Activated CD4-positive, alpha-beta T cell treated with anti-CD3 and anti-CD28 coated beads, Interleukin-2, amount 10 ng/mL, durations not matched to agents 24 days and 14 days (primary cell): ENCODE measurements at regions not wholly inside any gene's neighbourhood (a gene's known extent, or its start where the extent isn't known, plus 50 kb on each side); places are given as distances from the start of the nearest gene placed in this dataset.

Experiments
- DNase-seq: peaks from one replicate; pipeline ENCODE4 v3.0.0; 2022
- H3K27ac Mint-ChIP-seq: one replicate; pipeline ENCODE4 v1.8.0; 2022; ENCODE audit warnings: mild to moderate bottlenecking, mixed read lengths
- H3K27me3 Mint-ChIP-seq: one replicate; pipeline ENCODE4 v1.8.0; 2022; ENCODE audit warnings: mixed read lengths
- H3K36me3 Mint-ChIP-seq: one replicate; pipeline ENCODE4 v1.8.0; 2022; ENCODE audit warnings: low read depth, mild to moderate bottlenecking, mixed read lengths
- H3K4me1 Mint-ChIP-seq: one replicate; pipeline ENCODE4 v1.8.0; 2021; ENCODE audit warnings: mixed read lengths
- H3K4me3 Mint-ChIP-seq: one replicate; pipeline ENCODE4 v1.8.0; 2022; ENCODE audit warnings: mild to moderate bottlenecking, moderate library complexity, mixed read lengths
- H3K9me3 Mint-ChIP-seq: one replicate; pipeline ENCODE4 v1.8.0; 2021; ENCODE audit warnings: mixed read lengths
- intact Hi-C: fragments of 100-400 bp; cut with micrococcal nuclease; formaldehyde crosslinking; loops from one replicate; pipeline ENCODE4 v1.15.1; 2023

- Mint-ChIP-seq H3K9me3 (no peaks in the 10 kb centered on the region), H3K36me3 (no peaks in the 10 kb centered on the region), H3K4me1 (peaks cover 16% of the 10 kb centered on the region), H3K27me3 (peaks cover 5% of the 10 kb centered on the region), H3K4me3 (peak overlapping the region; percentile 19), H3K27ac (peak overlapping the region; percentile 22)
- no peak for DNase-seq
- intact Hi-C loops = loop anchor here (5.0 kb wide), 1 partner anchor 42 kb away; no protein-coding TSS in a partner anchor
Observed at GRCh38 chr14:21964180-21964579, 290.6 kb upstream of the OR4E1 start.

GRCh38 chr14:21960636-21961035, 287.0 kb upstream of the OR4E1 start:
- peaks cover 16% of the 10 kb centered on the region for H3K4me1 Mint-ChIP-seq
- H3K9me3 Mint-ChIP-seq = peaks cover 4% of the 10 kb centered on the region
- intact Hi-C loops = loop anchor here (5.0 kb wide), 1 partner anchor 38 kb away; no protein-coding TSS in a partner anchor
- H3K4me3 Mint-ChIP-seq = no peak overlapping the region
- H3K27me3 Mint-ChIP-seq = peaks cover 9% of the 10 kb centered on the region
- H3K27ac Mint-ChIP-seq = no peak overlapping the region
- no peaks in the 10 kb centered on the region for H3K36me3 Mint-ChIP-seq
- no peak for DNase-seq

- intact Hi-C loops = loop anchor here (5.0 kb wide), 1 partner anchor 35 kb away; no protein-coding TSS in a partner anchor
- no peak for DNase-seq
- H3K27me3 Mint-ChIP-seq = peaks cover 36% of the 10 kb centered on the region
- no peaks in the 10 kb centered on the region for H3K9me3 Mint-ChIP-seq
- H3K4me3 Mint-ChIP-seq = peak overlapping the region; percentile 83
- H3K27ac Mint-ChIP-seq = peak overlapping the region; percentile 83
- no peaks in the 10 kb centered on the region for H3K36me3 Mint-ChIP-seq
- peaks cover 19% of the 10 kb centered on the region for H3K4me1 Mint-ChIP-seq
Observed at GRCh38 chr14:21941885-21942284, 268.3 kb upstream of the OR4E1 start.

GRCh38 chr14:21940887-21941856, 267.6 kb upstream of the OR4E1 start:
- intact Hi-C loops = loop anchor here (5.0 kb wide), 1 partner anchor 36 kb away; no protein-coding TSS in a partner anchor
- Mint-ChIP-seq H3K27ac (peak overlapping the region; percentile 83), H3K36me3 (no peaks in the 10 kb centered on the region), H3K9me3 (no peaks in the 10 kb centered on the region), H3K4me3 (peak overlapping the region; percentile 83), H3K4me1 (peaks cover 19% of the 10 kb centered on the region), H3K27me3 (peaks cover 34% of the 10 kb centered on the region)
- DNase-seq = peak; percentile 76

GRCh38 chr14:21939836-21940235, 266.2 kb upstream of the OR4E1 start:
- intact Hi-C loops = loop anchor here (5.0 kb wide), 1 partner anchor 37 kb away; no protein-coding TSS in a partner anchor
- Mint-ChIP-seq H3K9me3 (no peaks in the 10 kb centered on the region), H3K4me3 (no peak overlapping the region), H3K4me1 (peaks cover 19% of the 10 kb centered on the region), H3K27ac (no peak overlapping the region), H3K27me3 (peaks cover 28% of the 10 kb centered on the region), H3K36me3 (no peaks in the 10 kb centered on the region)
- no peak for DNase-seq

GRCh38 chr14:21937996-21938395, 264.4 kb upstream of the OR4E1 start:
- H3K4me3 Mint-ChIP-seq = no peak overlapping the region
- intact Hi-C loops = no loop called here
- peaks cover 20% of the 10 kb centered on the region for H3K27me3 Mint-ChIP-seq
- no peaks in the 10 kb centered on the region for H3K36me3 Mint-ChIP-seq
- H3K4me1 Mint-ChIP-seq = peaks cover 19% of the 10 kb centered on the region
- H3K9me3 Mint-ChIP-seq = no peaks in the 10 kb centered on the region
- no peak for DNase-seq
- H3K27ac Mint-ChIP-seq = no peak overlapping the region

- H3K4me1 Mint-ChIP-seq = peaks cover 5% of the 10 kb centered on the region
- no peaks in the 10 kb centered on the region for H3K9me3 Mint-ChIP-seq
- intact Hi-C loops = no loop called here
- H3K4me3 Mint-ChIP-seq = no peak overlapping the region
- peaks cover 2% of the 10 kb centered on the region for H3K36me3 Mint-ChIP-seq
- H3K27ac Mint-ChIP-seq = no peak overlapping the region
- H3K27me3 Mint-ChIP-seq = peaks cover 14% of the 10 kb centered on the region
- DNase-seq = no peak
Observed at GRCh38 chr14:21933681-21934080, 260.1 kb upstream of the OR4E1 start.

- Mint-ChIP-seq H3K9me3 (no peaks in the 10 kb centered on the region), H3K4me1 (peaks cover 32% of the 10 kb centered on the region), H3K27ac (peak overlapping the region; percentile 92), H3K27me3 (no peaks in the 10 kb centered on the region), H3K4me3 (peak overlapping the region; percentile 67), H3K36me3 (peaks cover 4% of the 10 kb centered on the region)
- intact Hi-C loops = loop anchor here (5.0 kb wide), 1 partner anchor 38 kb away; no protein-coding TSS in a partner anchor
- peak; percentile 86 for DNase-seq
Observed at GRCh38 chr14:21924479-21924878, 250.9 kb upstream of the OR4E1 start.

- Mint-ChIP-seq H3K36me3 (peaks cover 4% of the 10 kb centered on the region), H3K27ac (peak overlapping the region; percentile 92), H3K4me3 (peak overlapping the region; percentile 67), H3K27me3 (no peaks in the 10 kb centered on the region), H3K4me1 (peaks cover 32% of the 10 kb centered on the region), H3K9me3 (no peaks in the 10 kb centered on the region)
- intact Hi-C loops = loop anchor here (5.0 kb wide), 1 partner anchor 38 kb away; no protein-coding TSS in a partner anchor
- peak; percentile 78 for DNase-seq
Observed at GRCh38 chr14:21923820-21924219, 250.2 kb upstream of the OR4E1 start.

GRCh38 chr14:21921453-21921852, 247.8 kb upstream of the OR4E1 start:
- Mint-ChIP-seq H3K9me3 (no peaks in the 10 kb centered on the region), H3K4me1 (peaks cover 51% of the 10 kb centered on the region), H3K27ac (no peak overlapping the region), H3K4me3 (no peak overlapping the region), H3K36me3 (peaks cover 6% of the 10 kb centered on the region), H3K27me3 (no peaks in the 10 kb centered on the region)
- intact Hi-C loops = loop anchor here (5.0 kb wide), 1 partner anchor 41 kb away; no protein-coding TSS in a partner anchor
- DNase-seq = no peak

GRCh38 chr14:21917699-21918436, 244.2 kb upstream of the OR4E1 start:
- Mint-ChIP-seq H3K4me1 (peaks cover 47% of the 10 kb centered on the region), H3K4me3 (peak overlapping the region; percentile 76), H3K27me3 (no peaks in the 10 kb centered on the region), H3K9me3 (no peaks in the 10 kb centered on the region), H3K27ac (peak overlapping the region; percentile 74), H3K36me3 (peaks cover 3% of the 10 kb centered on the region)
- DNase-seq = peak; percentile 90
- intact Hi-C loops = loop anchor here (1.0 to 10.0 kb wide), 6 partner anchors 59 to 1067 kb away; partner anchors contain the start of gene AJUBA

GRCh38 chr14:21915826-21916225, 242.2 kb upstream of the OR4E1 start:
- Mint-ChIP-seq H3K27me3 (peaks cover 2% of the 10 kb centered on the region), H3K27ac (peak overlapping the region; percentile 82), H3K9me3 (no peaks in the 10 kb centered on the region), H3K4me3 (peak overlapping the region; percentile 59), H3K36me3 (peaks cover 2% of the 10 kb centered on the region), H3K4me1 (peaks cover 51% of the 10 kb centered on the region)
- no peak for DNase-seq
- intact Hi-C loops = loop anchor here (5.0 to 10.0 kb wide), 4 partner anchors 61 to 1069 kb away; partner anchors contain the start of gene AJUBA

GRCh38 chr14:21913759-21914158, 240.1 kb upstream of the OR4E1 start:
- peak; percentile 94 for DNase-seq
- H3K36me3 Mint-ChIP-seq = peaks cover 2% of the 10 kb centered on the region
- H3K9me3 Mint-ChIP-seq = no peaks in the 10 kb centered on the region
- peak overlapping the region; percentile 70 for H3K4me3 Mint-ChIP-seq
- peaks cover 43% of the 10 kb centered on the region for H3K4me1 Mint-ChIP-seq
- intact Hi-C loops = loop anchor here (1.0 to 10.0 kb wide), 4 partner anchors 181 to 1071 kb away; partner anchors contain the start of gene AJUBA
- H3K27me3 Mint-ChIP-seq = peaks cover 7% of the 10 kb centered on the region
- peak overlapping the region; percentile 51 for H3K27ac Mint-ChIP-seq
